ENCODE measurements at regions not wholly inside any gene's neighbourhood (a gene's known extent, or its start where the extent isn't known, plus 50 kb on each side); places are given as distances from the start of the nearest gene placed in this dataset.

GRCh38 chr4:45160951-45161350 is 434.6 kb upstream of the GNPDA2 start:
- H3K9me3 ChIP-seq = no peaks in the 10 kb centered on the region
- H3K4me3 ChIP-seq = no peak overlapping the region
- no peaks in the 10 kb centered on the region for H3K27me3 ChIP-seq
- in situ Hi-C loops (cut with MboI; ENCODE audit: low pct_ligation_motif_present in 1 of 4, low pct_unique_long_range_greater_than_20kb in 1 of 4, low sequenced_read_pairs in 3 of 4) = no loop called here
- no peak for DNase-seq
- TF ChIP-seq POLR2A (IDR thresholded peaks at IDR 0.05) = no peak
- no peak for TF ChIP-seq EP300 (IDR thresholded peaks at IDR 0.05; ENCODE audit: low read depth)
- no peak for TF ChIP-seq CTCF (IDR thresholded peaks at IDR 0.05)
- TF ChIP-seq POLR2AphosphoS5 (IDR thresholded peaks at IDR 0.05) = no peak
- intact Hi-C loops (cut with DNase I; ENCODE audit: low total_unique reads) = no loop called here
- H3K27ac ChIP-seq = no peak overlapping the region
- no peaks in the 10 kb centered on the region for H3K36me3 ChIP-seq
- 66 to 71% methylated on average over 3 of the region's 3 CpGs for WGBS, 2 donors (ENCODE audit: low coverage in 1 of 2)
- no peaks in the 10 kb centered on the region for H3K4me1 ChIP-seq

DNA sequence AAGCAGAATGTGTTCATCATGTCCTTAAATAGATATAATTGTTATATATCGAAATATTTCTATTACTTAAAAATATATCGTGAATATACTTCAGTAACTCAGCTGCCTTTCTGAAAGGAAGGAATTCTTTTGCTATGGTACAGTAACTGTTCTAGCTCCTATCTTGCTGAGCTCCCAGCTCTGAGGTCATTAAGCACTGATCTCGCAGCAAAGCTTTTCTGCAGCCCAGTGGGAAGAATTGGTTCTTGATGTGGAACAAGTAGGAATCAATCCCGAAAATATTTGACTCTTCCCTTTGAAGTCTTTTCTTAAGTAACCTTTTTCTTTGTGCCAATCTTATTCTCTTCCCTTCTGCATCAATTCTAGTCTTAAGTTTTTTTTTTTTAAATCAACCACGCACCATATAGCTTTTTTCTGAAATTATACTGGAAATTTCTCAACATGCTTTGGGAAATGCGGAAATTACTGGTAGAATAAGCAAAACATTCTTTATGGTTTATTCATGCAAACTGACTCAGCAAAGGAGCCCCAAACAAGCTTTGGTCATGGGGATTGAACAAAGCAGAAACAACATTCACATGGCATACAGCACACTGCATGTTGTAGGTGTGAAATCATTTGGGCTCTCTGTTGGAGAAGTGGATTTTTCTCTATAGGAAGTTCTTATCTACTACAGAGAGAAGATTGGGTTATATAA is 428.9 kb upstream of the GNPDA2 start:
- DNase-seq = no peak
- in situ Hi-C loops (cut with MboI; ENCODE audit: low pct_ligation_motif_present in 1 of 4, low pct_unique_long_range_greater_than_20kb in 1 of 4, low sequenced_read_pairs in 3 of 4) (no loop called here), intact Hi-C loops (cut with DNase I; ENCODE audit: low total_unique reads) (no loop called here)
- Histone ChIP-seq H3K27ac (no peak overlapping the region), H3K36me3 (no peaks in the 10 kb centered on the region), H3K9me3 (no peaks in the 10 kb centered on the region), H3K4me3 (no peak overlapping the region), H3K4me1 (no peaks in the 10 kb centered on the region), H3K27me3 (no peaks in the 10 kb centered on the region)
- 78 to 84% methylated on average over 6 of the region's 6 CpGs for WGBS, 2 donors (ENCODE audit: low coverage in 1 of 2)
- TF ChIP-seq EP300 (IDR thresholded peaks at IDR 0.05; ENCODE audit: low read depth) = no peak

GRCh38 chr4:45147866-45148265 is 421.5 kb upstream of the GNPDA2 start:
- Histone ChIP-seq H3K36me3 (no peaks in the 10 kb centered on the region), H3K4me3 (no peak overlapping the region), H3K27ac (no peak overlapping the region), H3K4me1 (no peaks in the 10 kb centered on the region), H3K27me3 (no peaks in the 10 kb centered on the region), H3K9me3 (no peaks in the 10 kb centered on the region)
- no peak for DNase-seq
- TF ChIP-seq EP300 (IDR thresholded peaks at IDR 0.05; ENCODE audit: low read depth) (no peak), POLR2A (IDR thresholded peaks at IDR 0.05) (no peak), CTCF (IDR thresholded peaks at IDR 0.05) (no peak), POLR2AphosphoS5 (IDR thresholded peaks at IDR 0.05) (no peak)
- intact Hi-C loops (cut with DNase I; ENCODE audit: low total_unique reads) (no loop called here), in situ Hi-C loops (cut with MboI; ENCODE audit: low pct_ligation_motif_present in 1 of 4, low pct_unique_long_range_greater_than_20kb in 1 of 4, low sequenced_read_pairs in 3 of 4) (no loop called here)
- WGBS, 2 donors (ENCODE audit: low coverage in 1 of 2) = 47 to 83% methylated on average over 1 of the region's 1 CpG

- in situ Hi-C loops (cut with MboI; ENCODE audit: low pct_ligation_motif_present in 1 of 4, low pct_unique_long_range_greater_than_20kb in 1 of 4, low sequenced_read_pairs in 3 of 4) (no loop called here), intact Hi-C loops (cut with DNase I; ENCODE audit: low total_unique reads) (no loop called here)
- no peak for TF ChIP-seq CTCF (IDR thresholded peaks at IDR 0.05)
- no peak for TF ChIP-seq POLR2A (IDR thresholded peaks at IDR 0.05)
- no peak for TF ChIP-seq EP300 (IDR thresholded peaks at IDR 0.05; ENCODE audit: low read depth)
- no peak for TF ChIP-seq POLR2AphosphoS5 (IDR thresholded peaks at IDR 0.05)
Observed at GRCh38 chr4:45131020-45131419, 404.7 kb upstream of the GNPDA2 start.

DNA sequence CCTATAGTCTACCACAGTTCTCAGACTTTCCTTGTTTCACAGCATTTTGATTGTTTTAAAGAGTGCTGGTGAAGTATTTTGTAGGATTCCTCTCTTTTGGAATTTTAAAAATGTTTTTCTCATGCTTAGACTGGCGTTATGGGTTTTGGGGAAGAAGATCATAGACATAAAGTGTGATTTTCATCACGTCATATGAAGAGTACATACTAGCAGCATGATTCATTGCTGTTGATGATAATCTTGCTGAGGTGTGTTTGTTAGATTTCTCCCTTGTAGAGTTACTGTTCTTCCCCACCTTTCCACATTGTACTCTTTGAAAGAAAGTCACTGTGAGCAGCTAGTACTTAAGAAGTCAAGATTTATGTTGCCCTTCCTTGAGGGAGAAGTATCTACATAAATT is 396.1 kb upstream of the GNPDA2 start:
- DNase-seq = no peak
- in situ Hi-C loops (cut with MboI; ENCODE audit: low pct_ligation_motif_present in 1 of 4, low pct_unique_long_range_greater_than_20kb in 1 of 4, low sequenced_read_pairs in 3 of 4) (no loop called here), intact Hi-C loops (cut with DNase I; ENCODE audit: low total_unique reads) (no loop called here)
- H3K9me3 ChIP-seq = no peaks in the 10 kb centered on the region
- TF ChIP-seq POLR2AphosphoS5 (IDR thresholded peaks at IDR 0.05) = no peak
- TF ChIP-seq POLR2A (IDR thresholded peaks at IDR 0.05) = no peak
- no peaks in the 10 kb centered on the region for H3K27me3 ChIP-seq
- H3K27ac ChIP-seq = no peak overlapping the region
- H3K4me3 ChIP-seq = no peak overlapping the region
- H3K36me3 ChIP-seq = no peaks in the 10 kb centered on the region
- no peaks in the 10 kb centered on the region for H3K4me1 ChIP-seq
- 53 to 64% methylated on average over 2 of the region's 2 CpGs for WGBS, 2 donors (ENCODE audit: low coverage in 1 of 2)

More at GRCh38 chr4:45131020-45131419, 404.7 kb upstream of the GNPDA2 start:
- no peak overlapping the region for H3K27ac ChIP-seq
- DNase-seq = no peak
- WGBS, 2 donors (ENCODE audit: low coverage in 1 of 2) = 50 to 52% methylated on average over 3 of the region's 3 CpGs
- no peaks in the 10 kb centered on the region for H3K9me3 ChIP-seq
- H3K4me3 ChIP-seq = no peak overlapping the region
- no peaks in the 10 kb centered on the region for H3K27me3 ChIP-seq
- no peaks in the 10 kb centered on the region for H3K36me3 ChIP-seq
- H3K4me1 ChIP-seq = no peaks in the 10 kb centered on the region
